OCI-LY1 (cell line): ENCODE measurements at regions not wholly inside any gene's neighbourhood (a gene's known extent, or its start where the extent isn't known, plus 50 kb on each side); places are given as distances from the start of the nearest gene placed in this dataset.

Experiments
- CTCF ChIP-seq: fragments of 200-600 bp; sonication (generic), shearing (Covaris generic); IDR thresholded peaks from 2 replicates; pipeline ENCODE4 v1.5.1; 2017; ENCODE audit warnings: mild to moderate bottlenecking, antibody characterized with exemption, low read length, moderate library complexity, mixed read lengths
- EZH2 ChIP-seq: fragments of 200-600 bp; sonication (generic), shearing (Covaris generic); IDR thresholded peaks from 2 replicates; pipeline ENCODE4 v1.8.0; 2017; ENCODE audit warnings: borderline replicate concordance, mixed run types, mild to moderate bottlenecking, antibody characterized with exemption, low read length, moderate library complexity, mixed read lengths

- TF ChIP-seq CTCF: no peak
- no peak for TF ChIP-seq EZH2
Measured at GRCh38 chr11:37572491-37573171, 974.6 kb upstream of the RAG2 start.
